ENCODE measurements at regions not wholly inside any gene's neighbourhood (a gene's known extent, or its start where the extent isn't known, plus 50 kb on each side); places are given as distances from the start of the nearest gene placed in this dataset.

DNA sequence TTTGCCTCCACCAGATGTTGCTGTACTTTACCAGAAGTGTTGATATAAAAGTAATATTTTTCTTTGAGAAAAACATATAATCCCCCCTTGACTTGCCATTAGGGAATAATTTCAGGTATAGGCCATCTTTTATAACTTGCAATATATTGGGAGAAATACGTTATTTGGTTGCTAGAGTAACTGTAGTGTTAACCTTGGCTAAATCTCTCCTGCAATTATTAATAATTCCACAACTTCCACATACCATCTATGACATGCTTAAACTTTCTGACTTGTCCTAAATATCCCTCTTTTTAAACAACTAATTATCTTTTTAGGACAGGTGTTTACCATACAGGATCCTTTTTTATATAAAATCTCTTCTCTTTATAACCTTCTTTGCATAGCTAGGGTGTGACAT lies 1048.2 kb downstream of the SLC16A7 start:
- Histone ChIP-seq H3K27ac (ENCODE audit: low read length) (no peak overlapping the region), H3K4me1 (ENCODE audit: low read length) (no peaks in the 10 kb centered on the region), H3K4me2 (ENCODE audit: low read length) (no peak overlapping the region), H3K9ac (ENCODE audit: low read length) (no peak overlapping the region), H4K20me1 (ENCODE audit: insufficient read depth, low read length) (no peaks in the 10 kb centered on the region), H3K4me3 (ENCODE audit: low read length) (no peak overlapping the region), H3K36me3 (replicated peaks; ENCODE audit: low read depth, low read length) (no peaks in the 10 kb centered on the region), H3K79me2 (ENCODE audit: low read length) (no peaks in the 10 kb centered on the region), H3K27me3 (ENCODE audit: low read depth, low read length) (no peaks in the 10 kb centered on the region), H2AFZ (ENCODE audit: low read depth, low read length) (no peak overlapping the region), H3K9me3 (ENCODE audit: insufficient read depth, low read length) (peaks cover 6% of the 10 kb centered on the region; the same call in 1 of the 2 replicates)
- TF ChIP-seq EZH2phosphoT487 (IDR thresholded peaks at IDR 0.05; ENCODE audit: low read depth), result no peak
- TF ChIP-seq, protein P1, sequence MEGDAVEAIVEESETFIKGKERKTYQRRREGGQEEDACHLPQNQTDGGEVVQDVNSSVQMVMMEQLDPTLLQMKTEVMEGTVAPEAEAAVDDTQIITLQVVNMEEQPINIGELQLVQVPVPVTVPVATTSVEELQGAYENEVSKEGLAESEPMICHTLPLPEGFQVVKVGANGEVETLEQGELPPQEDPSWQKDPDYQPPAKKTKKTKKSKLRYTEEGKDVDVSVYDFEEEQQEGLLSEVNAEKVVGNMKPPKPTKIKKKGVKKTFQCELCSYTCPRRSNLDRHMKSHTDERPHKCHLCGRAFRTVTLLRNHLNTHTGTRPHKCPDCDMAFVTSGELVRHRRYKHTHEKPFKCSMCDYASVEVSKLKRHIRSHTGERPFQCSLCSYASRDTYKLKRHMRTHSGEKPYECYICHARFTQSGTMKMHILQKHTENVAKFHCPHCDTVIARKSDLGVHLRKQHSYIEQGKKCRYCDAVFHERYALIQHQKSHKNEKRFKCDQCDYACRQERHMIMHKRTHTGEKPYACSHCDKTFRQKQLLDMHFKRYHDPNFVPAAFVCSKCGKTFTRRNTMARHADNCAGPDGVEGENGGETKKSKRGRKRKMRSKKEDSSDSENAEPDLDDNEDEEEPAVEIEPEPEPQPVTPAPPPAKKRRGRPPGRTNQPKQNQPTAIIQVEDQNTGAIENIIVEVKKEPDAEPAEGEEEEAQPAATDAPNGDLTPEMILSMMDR (IDR thresholded peaks at IDR 0.05; ENCODE audit: low read depth, low read length), result no peak

GRCh38 chr12:60666895-60667294 lies 1071.1 kb downstream of the SLC16A7 start:
- Histone ChIP-seq H3K9ac (ENCODE audit: low read length) (no peak overlapping the region), H3K27ac (ENCODE audit: low read length) (no peak overlapping the region), H3K79me2 (ENCODE audit: low read length) (no peaks in the 10 kb centered on the region), H3K4me2 (ENCODE audit: low read length) (no peak overlapping the region), H2AFZ (ENCODE audit: low read depth, low read length) (no peak overlapping the region), H4K20me1 (ENCODE audit: insufficient read depth, low read length) (no peaks in the 10 kb centered on the region), H3K36me3 (replicated peaks; ENCODE audit: low read depth, low read length) (no peaks in the 10 kb centered on the region), H3K9me3 (ENCODE audit: insufficient read depth, low read length) (no peaks in the 10 kb centered on the region), H3K27me3 (ENCODE audit: low read depth, low read length) (no peaks in the 10 kb centered on the region), H3K4me1 (ENCODE audit: low read length) (no peaks in the 10 kb centered on the region), H3K4me3 (ENCODE audit: low read length) (no peak overlapping the region)
- TF ChIP-seq, protein P1 (IDR thresholded peaks at IDR 0.05; ENCODE audit: low read depth, low read length), result no peak
- no peak for TF ChIP-seq EZH2phosphoT487 (IDR thresholded peaks at IDR 0.05; ENCODE audit: low read depth)

DNA sequence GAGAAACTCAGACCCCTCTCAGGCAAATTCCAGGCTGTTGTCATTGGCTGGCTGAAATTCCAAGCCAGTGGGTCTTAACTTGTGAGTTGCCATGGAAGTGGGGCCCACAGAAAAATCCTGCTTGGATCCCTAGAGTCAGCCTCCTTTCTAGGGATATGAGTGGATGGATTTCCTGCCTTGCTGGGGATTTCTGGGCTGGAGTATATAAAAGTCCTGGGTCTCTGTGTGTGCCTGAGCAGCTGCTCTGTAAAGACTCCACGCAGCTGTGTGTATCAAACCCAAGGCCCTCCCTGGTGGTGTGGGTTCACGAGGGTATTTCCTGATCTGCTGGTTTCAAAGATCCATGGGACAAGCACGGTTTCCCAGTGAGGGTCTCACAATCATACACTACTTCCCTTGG lies 1077.1 kb downstream of the SLC16A7 start:
- no peak overlapping the region for H3K4me3 ChIP-seq (ENCODE audit: low read length)
- H3K4me2 ChIP-seq (ENCODE audit: low read length), result no peak overlapping the region
- no peaks in the 10 kb centered on the region for H3K27me3 ChIP-seq (ENCODE audit: low read depth, low read length)
- TF ChIP-seq, protein P1 (IDR thresholded peaks at IDR 0.05; ENCODE audit: low read depth, low read length), result no peak
- no peak for TF ChIP-seq EZH2phosphoT487 (IDR thresholded peaks at IDR 0.05; ENCODE audit: low read depth)
- H3K27ac ChIP-seq (ENCODE audit: low read length), result no peak overlapping the region
- H4K20me1 ChIP-seq (ENCODE audit: insufficient read depth, low read length), result no peaks in the 10 kb centered on the region
- no peak overlapping the region for H3K9ac ChIP-seq (ENCODE audit: low read length)
- H3K4me1 ChIP-seq (ENCODE audit: low read length), result no peaks in the 10 kb centered on the region
- no peaks in the 10 kb centered on the region for H3K79me2 ChIP-seq (ENCODE audit: low read length)
- no peaks in the 10 kb centered on the region for H3K9me3 ChIP-seq (ENCODE audit: insufficient read depth, low read length)
- H2AFZ ChIP-seq (ENCODE audit: low read depth, low read length), result no peak overlapping the region
- no peaks in the 10 kb centered on the region for H3K36me3 ChIP-seq (replicated peaks; ENCODE audit: low read depth, low read length)

GRCh38 chr12:60684988-60685655 lies 1089.3 kb downstream of the SLC16A7 start:
- Histone ChIP-seq H4K20me1 (ENCODE audit: insufficient read depth, low read length) (no peaks in the 10 kb centered on the region), H3K27me3 (ENCODE audit: low read depth, low read length) (no peaks in the 10 kb centered on the region), H3K4me2 (ENCODE audit: low read length) (no peak overlapping the region), H2AFZ (ENCODE audit: low read depth, low read length) (no peak overlapping the region), H3K79me2 (ENCODE audit: low read length) (no peaks in the 10 kb centered on the region), H3K4me1 (ENCODE audit: low read length) (no peaks in the 10 kb centered on the region), H3K27ac (ENCODE audit: low read length) (no peak overlapping the region), H3K4me3 (ENCODE audit: low read length) (no peak overlapping the region), H3K9me3 (ENCODE audit: insufficient read depth, low read length) (no peaks in the 10 kb centered on the region), H3K9ac (ENCODE audit: low read length) (no peak overlapping the region), H3K36me3 (replicated peaks; ENCODE audit: low read depth, low read length) (no peaks in the 10 kb centered on the region)
- TF ChIP-seq, protein P1 (IDR thresholded peaks at IDR 0.05; ENCODE audit: low read depth, low read length), result no peak
- no peak for TF ChIP-seq EZH2phosphoT487 (IDR thresholded peaks at IDR 0.05; ENCODE audit: low read depth)

All from OCI-LY3 (cell line).